ENCODE measurements at regions not wholly inside any gene's neighbourhood (a gene's known extent, or its start where the extent isn't known, plus 50 kb on each side); places are given as distances from the start of the nearest gene placed in this dataset.
A peak's percentile ranks its signal among the peaks of the same experiment; 100 is the strongest.

- H3K4me3 ChIP-seq (replicated peaks in 1 of 2; ENCODE audit: low read depth in 2 of 2, low read length in 2 of 2): no peak overlapping the region
- no peak for DNase-seq (ENCODE audit: low read depth in 2 of 2)
- no peak for TF ChIP-seq CTCF (IDR thresholded peaks at IDR 0.05; ENCODE audit: low read depth, low read length)
These were observed 114.8 kb upstream of the RASA1 start for GRCh38 chr5:87152886-87153285.

- H3K4me3 ChIP-seq (replicated peaks in 1 of 2; ENCODE audit: low read depth in 2 of 2, low read length in 2 of 2): no peak overlapping the region
- DNase-seq (ENCODE audit: low read depth in 2 of 2): no peak
- TF ChIP-seq CTCF (IDR thresholded peaks at IDR 0.05; ENCODE audit: low read depth, low read length): no peak
These were observed 113.5 kb upstream of the RASA1 start for GRCh38 chr5:87154191-87154590.

DNA sequence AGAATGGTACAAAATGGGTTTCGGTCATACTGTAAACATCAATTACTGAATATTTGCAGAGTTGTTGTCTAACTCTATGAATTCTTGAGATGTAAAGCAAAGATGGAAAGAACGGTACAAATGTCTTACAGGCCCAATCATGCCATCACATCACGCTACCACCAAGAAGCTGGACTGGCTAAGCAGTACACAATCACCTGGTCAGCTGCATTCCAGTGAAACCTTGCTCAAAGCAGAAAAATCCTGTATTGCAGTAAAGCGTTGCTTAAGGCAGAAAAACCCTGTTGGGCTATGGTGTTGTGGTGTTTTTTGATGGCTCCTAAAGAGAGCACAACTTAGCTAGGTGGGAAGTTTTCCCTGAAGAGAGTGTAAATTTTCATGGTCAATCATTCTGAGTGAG, 112.6 kb upstream of the RASA1 start:
- no peak for DNase-seq (ENCODE audit: low read depth in 2 of 2)
- no peak overlapping the region for H3K4me3 ChIP-seq (replicated peaks in 1 of 2; ENCODE audit: low read depth in 2 of 2, low read length in 2 of 2)
- TF ChIP-seq CTCF (IDR thresholded peaks at IDR 0.05; ENCODE audit: low read depth, low read length): no peak

- DNase-seq (ENCODE audit: low read depth in 2 of 2): no peak
- TF ChIP-seq CTCF (IDR thresholded peaks at IDR 0.05; ENCODE audit: low read depth, low read length): no peak
- H3K4me3 ChIP-seq (replicated peaks in 1 of 2; ENCODE audit: low read depth in 2 of 2, low read length in 2 of 2): no peak overlapping the region
These were observed 111.1 kb upstream of the RASA1 start for GRCh38 chr5:87156631-87157030.

DNA sequence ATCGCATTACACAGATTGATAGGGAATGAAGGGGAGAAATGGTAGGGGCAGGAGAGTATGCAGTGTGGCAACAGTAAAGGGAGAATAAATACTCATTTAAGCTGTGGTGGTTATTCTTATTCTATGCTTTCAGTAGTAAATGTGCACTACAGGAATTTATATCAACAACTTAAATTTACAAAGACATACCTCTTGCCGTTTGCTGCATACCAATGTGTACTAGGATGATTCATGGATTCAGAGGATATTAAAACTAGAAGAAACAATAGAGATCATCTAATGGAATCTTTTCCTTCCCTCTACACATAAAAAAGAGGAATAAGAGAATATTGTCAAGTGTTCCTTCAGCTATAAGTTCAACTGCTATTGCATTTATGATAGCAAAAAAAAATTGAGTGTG, 103.3 kb upstream of the RASA1 start:
- TF ChIP-seq CTCF (IDR thresholded peaks at IDR 0.05; ENCODE audit: low read depth, low read length): no peak
- H3K4me3 ChIP-seq (replicated peaks in 1 of 2; ENCODE audit: low read depth in 2 of 2, low read length in 2 of 2): no peak overlapping the region
- peak in 1 of 2 donors; percentile 18 for DNase-seq (ENCODE audit: low read depth in 2 of 2)

DNA sequence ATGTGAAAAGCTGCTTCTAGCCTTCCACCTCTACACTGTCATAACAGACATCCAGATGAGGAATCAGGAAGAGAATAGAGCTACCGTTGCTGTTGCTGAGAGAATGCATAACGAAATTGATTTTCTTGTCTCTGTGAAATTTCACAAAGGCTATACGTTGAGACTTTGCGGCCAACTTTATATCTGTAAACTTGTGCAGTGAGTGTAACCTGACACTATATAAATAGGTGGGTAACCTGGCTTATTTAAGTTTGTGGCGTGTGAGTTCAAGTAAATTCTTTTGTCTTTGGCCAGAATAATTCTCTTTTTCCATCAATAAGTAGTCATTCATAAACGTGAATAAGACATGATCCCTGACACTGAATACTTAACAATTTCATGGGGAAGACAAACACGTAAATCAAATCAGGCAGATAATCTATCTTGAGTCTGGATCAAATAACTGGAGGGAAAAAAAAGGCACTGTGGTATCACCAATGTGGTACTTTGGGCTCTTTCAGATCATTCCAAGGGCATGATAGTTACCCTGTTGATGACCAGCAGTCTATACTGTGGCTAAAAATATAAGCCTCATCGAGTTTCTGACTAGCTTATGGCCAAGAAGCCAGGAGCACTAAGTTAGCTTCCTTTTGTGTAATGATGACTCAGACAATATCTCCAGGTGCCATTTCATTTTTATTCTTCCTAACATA, 98.2 kb upstream of the RASA1 start:
- peak in 1 of 2 donors; percentile 33 for DNase-seq (ENCODE audit: low read depth in 2 of 2)
- H3K4me3 ChIP-seq (replicated peaks in 1 of 2; ENCODE audit: low read depth in 2 of 2, low read length in 2 of 2): no peak overlapping the region
- no peak for TF ChIP-seq CTCF (IDR thresholded peaks at IDR 0.05; ENCODE audit: low read depth, low read length)

- DNase-seq (ENCODE audit: low read depth in 2 of 2): no peak
- TF ChIP-seq CTCF (IDR thresholded peaks at IDR 0.05; ENCODE audit: low read depth, low read length): no peak
- no peak overlapping the region for H3K4me3 ChIP-seq (replicated peaks in 1 of 2; ENCODE audit: low read depth in 2 of 2, low read length in 2 of 2)
These were observed 96.9 kb upstream of the RASA1 start for GRCh38 chr5:87170799-87171198.

Data from cardiac fibroblast (primary cell).